GM18870 (cell line): ENCODE measurements at regions not wholly inside any gene's neighbourhood (a gene's known extent, or its start where the extent isn't known, plus 50 kb on each side); places are given as distances from the start of the nearest gene placed in this dataset.
"Not testable (repeated sequence)": the region's sequence is repeated elsewhere in the genome, so short reads cannot be mapped to it uniquely, and the experiment has no call there.

Source experiments
- ATAC-seq: cut with Tn5 transposase; IDR thresholded peaks from one replicate; pipeline ENCODE4 v1.9.1; 2021; ENCODE audit warnings: moderate library complexity; ENCODE audit not compliant: unreplicated experiment

DNA sequence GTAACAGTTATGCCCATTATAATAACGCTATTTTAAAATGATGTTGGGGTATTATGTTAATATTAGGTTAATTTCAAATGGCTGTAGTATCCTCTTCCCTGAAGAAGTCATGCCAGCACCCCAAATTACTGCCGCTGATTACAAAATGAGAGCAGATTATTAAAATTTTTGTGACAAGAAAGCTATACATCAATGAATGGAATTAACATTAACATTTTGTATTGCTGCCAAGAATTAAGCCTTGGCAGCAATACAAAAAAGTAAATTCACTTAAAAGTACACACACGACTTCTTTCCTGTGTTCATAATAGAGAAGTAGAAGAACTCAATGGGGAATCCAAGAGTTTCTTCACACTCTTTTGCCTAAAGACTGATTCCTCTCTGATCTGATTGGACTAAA lies 482.8 kb downstream of the STIM2 start:
- no peak for ATAC-seq

GRCh38 chr4:27350161-27350560 lies 489.5 kb downstream of the STIM2 start:
- no peak for ATAC-seq

DNA sequence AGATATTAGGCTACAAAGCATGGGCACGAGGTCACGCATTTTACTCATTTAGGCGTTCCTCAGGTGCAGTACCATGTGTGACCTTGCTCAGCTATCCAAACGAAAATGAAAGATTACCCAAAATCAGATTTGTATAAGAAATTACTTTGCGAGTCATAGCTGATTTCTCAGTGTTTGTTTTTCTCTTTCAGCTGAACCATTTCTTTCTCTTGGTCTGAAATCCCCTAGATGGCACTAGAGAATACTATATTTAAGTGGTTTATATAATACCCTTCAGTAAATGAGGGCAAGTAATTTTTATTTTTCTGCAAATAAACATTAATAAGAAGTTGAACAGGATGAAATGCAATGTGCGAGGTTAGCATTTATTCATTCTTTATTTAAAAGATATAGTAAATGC lies 496.6 kb downstream of the STIM2 start:
- no peak for ATAC-seq

- ATAC-seq = no peak
Observed at GRCh38 chr4:27358269-27358668, 497.6 kb downstream of the STIM2 start.

DNA sequence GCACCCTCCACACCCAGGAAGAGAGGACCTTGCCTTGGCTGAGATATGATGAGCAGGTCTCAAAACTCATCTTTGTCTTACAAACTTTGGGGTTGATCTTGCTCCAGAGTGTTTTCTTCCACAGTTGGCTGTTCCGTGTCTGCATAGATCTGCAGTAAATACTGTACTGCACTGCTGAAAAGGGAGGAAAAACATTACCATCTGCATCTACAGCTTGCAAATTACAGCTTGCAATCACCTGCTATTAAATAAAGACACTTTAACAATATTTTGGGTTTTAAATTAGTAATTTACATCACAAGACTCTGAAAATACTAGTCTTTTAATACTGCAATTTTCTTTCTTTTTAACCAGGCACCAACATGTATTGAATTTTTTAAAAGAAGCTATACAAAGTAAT lies 499.5 kb downstream of the STIM2 start:
- no peak for ATAC-seq

DNA sequence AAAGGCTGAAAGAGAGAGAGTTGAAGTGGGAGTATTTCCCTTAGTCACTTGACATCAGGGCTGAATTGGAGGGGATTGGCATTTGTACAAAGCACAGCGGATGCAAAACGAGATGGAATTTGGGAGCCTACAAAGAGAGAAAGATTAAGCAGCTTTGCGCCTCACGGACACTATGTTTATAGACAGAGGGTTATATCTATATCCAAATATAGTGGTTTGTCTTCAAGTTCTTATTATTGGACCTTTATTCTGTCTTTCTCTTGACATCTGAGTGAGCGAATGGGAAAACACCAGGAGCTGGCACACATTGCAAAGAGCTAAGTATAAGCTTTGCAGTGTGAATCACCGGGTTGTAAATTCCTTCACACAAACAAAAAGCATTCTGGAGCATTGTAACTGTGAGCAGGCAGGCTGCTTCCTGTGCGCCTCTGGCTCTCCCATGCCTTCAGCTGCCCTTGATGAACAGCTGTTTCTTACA lies 500.2 kb downstream of the STIM2 start:
- ATAC-seq = no peak

DNA sequence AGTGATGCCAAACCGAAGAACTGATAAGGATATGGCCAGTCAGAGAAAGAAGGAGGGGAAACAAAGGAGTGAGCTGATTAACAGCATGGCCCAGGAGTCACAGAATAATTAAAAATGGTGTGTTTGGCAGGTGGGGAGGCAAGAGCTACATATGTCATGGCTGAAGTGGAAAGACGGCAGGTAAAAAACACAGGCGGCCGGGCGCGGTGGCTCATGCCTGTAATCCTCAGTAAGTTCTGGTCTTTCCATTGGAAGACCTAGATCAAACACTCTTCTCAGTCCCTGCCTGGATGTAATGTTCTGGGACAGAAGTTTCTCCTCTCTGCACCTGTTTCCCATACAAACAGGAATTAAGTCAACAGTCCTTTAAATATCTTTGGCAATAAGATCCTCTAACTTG lies 503.9 kb downstream of the STIM2 start:
- no peak for ATAC-seq

DNA sequence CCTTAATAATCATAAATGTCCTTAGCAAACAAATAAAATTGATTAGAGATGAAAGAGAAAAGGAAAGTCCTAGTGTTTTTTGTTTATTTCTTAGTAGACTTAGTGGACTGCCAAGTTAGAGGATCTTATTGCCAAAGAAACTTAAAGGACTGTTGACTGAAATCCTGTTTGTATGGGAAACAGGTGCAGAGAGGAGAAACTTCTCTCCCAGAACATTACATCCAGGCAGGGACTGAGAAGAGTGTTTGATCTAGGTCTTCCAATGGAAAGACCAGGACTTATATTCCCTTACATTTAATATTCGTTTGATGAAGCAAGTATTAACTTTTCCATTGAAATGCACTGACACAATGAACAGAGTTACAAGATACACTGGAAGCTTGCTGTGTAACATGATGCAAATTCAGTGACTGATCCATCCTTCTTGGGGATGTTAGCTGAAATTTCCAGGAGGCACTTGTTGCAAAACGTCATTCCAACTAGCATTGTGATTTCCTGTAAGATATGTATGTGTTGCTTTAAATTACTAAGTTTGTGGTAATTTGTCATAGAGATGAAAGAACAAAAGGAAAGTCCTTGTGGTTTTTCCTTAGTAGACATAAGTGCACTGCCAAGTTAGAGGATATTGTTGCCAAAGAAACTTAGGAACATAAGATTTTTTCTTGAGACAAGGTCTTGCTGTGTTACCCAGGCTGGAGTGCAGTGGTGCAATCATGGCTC lies 505.6 kb downstream of the STIM2 start:
- ATAC-seq = no peak

DNA sequence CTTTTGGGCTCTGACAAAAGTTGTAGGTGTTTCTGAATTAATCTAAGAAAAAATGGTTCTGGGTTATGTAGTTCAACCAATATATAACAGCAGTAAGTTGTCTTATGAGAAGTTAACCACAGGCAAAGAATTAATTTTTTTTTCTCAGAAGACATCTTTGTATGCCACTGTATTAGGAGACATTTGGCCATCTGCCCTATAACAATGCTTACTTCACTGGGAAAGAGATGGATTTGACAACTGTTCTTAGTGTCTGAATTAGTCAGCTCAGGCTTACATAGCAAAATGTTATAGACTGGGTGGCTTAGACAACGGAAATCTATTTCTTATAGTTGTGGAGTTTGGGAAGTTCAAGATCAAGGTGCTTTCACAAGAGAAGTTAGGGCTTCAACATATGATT lies 508.1 kb downstream of the STIM2 start:
- no peak for ATAC-seq

GRCh38 chr4:27381815-27382214 lies 521.2 kb downstream of the STIM2 start:
- no peak for ATAC-seq

DNA sequence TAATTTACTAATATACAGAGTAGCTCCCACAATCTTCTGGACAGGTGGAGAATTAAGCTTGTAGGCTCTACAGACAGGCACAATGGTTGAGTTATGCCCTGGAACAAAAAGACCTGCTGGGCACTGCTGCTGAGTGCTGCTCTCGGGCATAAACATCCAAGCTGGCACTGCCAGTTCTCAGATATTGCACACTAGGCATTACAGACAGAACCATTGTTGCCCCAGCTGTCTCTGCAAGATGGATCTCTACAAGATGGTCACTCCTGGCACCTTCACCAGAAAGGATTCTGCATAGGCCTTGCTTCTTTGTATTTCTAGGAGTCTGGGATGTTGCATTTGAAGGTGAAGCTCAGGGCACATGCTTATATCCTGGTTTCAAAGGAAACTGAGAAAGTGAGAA lies 527.1 kb downstream of the STIM2 start:
- ATAC-seq = no peak

DNA sequence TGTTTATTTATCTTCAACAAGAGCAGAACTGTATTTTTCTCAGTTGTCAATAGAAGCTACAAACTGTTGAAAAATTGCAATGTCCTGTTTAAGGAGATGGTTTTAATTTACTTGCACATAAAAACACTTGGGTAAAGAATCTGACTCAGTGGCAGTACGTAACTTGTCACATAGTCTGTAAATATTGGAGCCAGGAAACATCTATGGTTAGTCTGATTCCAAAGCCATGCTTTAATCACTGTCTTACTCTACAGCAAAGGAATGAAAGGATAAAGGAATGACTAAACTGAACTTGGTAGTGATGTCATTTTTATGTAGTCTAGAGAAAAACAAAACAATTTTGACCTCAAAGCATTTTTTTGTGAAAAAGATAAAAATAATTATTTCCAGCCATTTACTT lies 537.2 kb downstream of the STIM2 start:
- no peak for ATAC-seq

DNA sequence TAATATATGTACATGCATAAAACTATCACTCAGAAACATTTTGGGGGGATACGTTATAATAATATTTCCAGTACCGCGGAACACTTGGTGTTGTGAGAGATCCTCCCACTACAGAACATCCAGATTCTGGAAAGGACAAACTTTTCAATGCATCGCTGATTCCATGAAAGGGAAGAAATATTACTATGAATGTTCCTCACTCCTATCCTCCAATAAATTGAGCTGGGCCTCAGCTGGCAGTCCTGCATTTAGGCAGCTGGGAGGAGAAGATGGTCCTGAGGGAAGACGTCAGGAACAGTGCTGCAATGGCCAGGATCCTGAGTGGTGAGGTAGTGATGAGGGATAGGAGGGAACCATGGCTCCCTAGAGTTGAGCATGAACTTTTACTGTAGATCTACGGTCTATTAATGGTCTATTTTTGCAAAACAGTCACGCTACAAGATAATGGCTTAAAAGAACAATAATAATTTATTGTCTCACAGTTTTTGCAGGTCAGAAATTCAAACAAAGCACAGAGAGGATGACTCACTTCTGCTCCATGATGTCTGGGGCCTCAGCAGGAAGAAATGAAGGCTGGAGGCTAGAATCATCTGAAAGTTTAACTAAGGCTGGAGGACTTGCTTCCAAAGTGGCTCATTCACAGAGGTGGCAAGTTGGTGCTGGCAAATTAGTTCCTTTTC lies 538.1 kb downstream of the STIM2 start:
- no peak for ATAC-seq

- no peak for ATAC-seq
Observed at GRCh38 chr4:27407616-27408015, 547.0 kb downstream of the STIM2 start.

GRCh38 chr4:27412613-27413012 lies 552.0 kb downstream of the STIM2 start:
- ATAC-seq = no peak

- no peak for ATAC-seq
Observed at GRCh38 chr4:27414887-27415731, 554.5 kb downstream of the STIM2 start.

DNA sequence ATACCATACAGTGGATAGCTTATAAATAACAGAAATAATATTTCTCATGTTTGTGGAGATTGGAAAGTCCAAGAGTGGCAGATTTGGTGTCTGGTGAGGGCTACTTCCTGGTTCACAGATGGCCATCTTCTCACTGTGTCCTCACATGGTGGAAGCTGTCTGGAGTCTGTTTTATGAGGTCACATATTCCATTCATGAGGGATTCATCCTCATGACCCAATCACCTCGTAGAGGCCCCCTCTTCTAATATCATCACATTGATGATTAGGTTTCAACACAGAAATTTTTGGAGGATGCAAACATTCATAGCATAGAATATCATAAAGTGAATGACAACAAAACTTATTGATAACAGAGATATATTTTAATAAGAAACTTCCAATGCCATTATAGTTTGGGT lies 568.0 kb downstream of the STIM2 start:
- ATAC-seq = no peak

DNA sequence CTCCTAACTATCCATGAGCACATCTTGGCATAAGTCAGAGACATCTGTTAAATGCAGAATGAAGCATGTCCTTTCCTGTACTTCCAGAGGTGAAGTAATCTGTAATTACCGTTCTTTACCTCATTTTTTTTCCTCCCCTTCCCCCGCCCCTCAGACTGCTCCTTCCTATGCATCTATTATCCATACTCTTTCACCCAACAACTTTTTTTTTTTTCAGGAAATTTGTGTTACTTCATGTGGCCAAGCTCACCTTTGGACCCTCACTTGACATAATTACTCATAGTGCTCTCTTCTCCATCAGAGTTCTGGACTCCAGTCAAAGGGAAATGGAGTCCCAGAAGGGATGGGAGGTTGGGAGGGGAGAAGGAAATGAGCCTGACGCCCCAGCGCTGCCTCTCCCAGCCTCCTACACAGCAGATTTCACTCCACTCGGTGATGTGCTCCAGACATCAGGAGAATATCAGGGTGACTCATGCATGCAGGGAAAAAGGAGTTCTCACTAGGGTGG lies 568.8 kb downstream of the STIM2 start:
- no peak for ATAC-seq

GRCh38 chr4:27442146-27442545 lies 581.5 kb downstream of the STIM2 start:
- no peak for ATAC-seq

GRCh38 chr4:27442661-27443060 lies 582.0 kb downstream of the STIM2 start:
- not testable (repeated sequence) for ATAC-seq

GRCh38 chr4:27463816-27464215 lies 603.2 kb downstream of the STIM2 start:
- ATAC-seq = no peak

DNA sequence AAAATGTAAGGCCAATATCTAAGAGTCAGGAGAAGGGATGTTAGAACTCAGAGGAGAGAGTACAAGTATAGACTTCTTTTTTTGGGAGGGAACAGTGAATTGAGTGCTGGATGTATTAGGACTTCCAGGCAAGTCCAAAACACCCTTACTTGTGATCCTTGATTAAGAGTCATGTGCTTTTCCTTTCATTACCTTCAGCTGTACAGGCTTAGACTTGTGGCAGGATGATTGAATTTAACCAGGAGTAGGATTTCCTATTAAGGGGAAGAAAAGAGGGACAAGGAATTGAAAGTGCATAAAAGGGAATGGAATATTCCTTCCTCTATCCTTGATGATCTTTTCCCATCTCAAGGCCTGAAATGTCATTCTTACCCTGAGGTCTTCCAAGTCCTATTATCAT lies 606.7 kb downstream of the STIM2 start:
- ATAC-seq = no peak
